BJ (cell line): ENCODE measurements at regions not wholly inside any gene's neighbourhood (a gene's known extent, or its start where the extent isn't known, plus 50 kb on each side); places are given as distances from the start of the nearest gene placed in this dataset.

Experiments used
- CTCF ChIA-PET: fragments of 350-600 bp; formaldehyde crosslinking; extraction: SDS; loops from one replicate; lab custom pipeline; 2021; ENCODE audit warnings: antibody characterized with exemption, inconsistent platforms; lab: Yijun Ruan, JAX
- POLR2A ChIA-PET: fragments of 300-600 bp; sonication (Branson Sonifier 250); formaldehyde crosslinking; extraction: SDS; loops from one replicate; lab custom pipeline; 2021; ENCODE audit warnings: antibody characterized with exemption; lab: Charles Lee
- DNase-seq: peaks from one replicate; pipeline ENCODE4 v3.0.0-alpha.2; 2011; ENCODE audit warnings: low read depth
- H3K27me3 ChIP-seq: 2 replicates; pipeline ENCODE4 v1.6.0; 2011; ENCODE audit warnings: low read length; ENCODE audit not compliant: control insufficient read depth, insufficient read depth
- H3K36me3 ChIP-seq: 2 replicates; pipeline ENCODE4 v1.5.1; 2011; ENCODE audit warnings: low read length; ENCODE audit not compliant: control insufficient read depth, insufficient read depth
- H3K4me3 ChIP-seq: 2 replicates; pipeline ENCODE4 v1.5.1; 2011; ENCODE audit warnings: low read depth, mild to moderate bottlenecking, control low read depth, low read length
- TF ChIP-seq, protein P1 (sequence below): IDR thresholded peaks from 2 replicates; pipeline ENCODE4 v1.5.1; 2011; ENCODE audit warnings: low read depth, mild to moderate bottlenecking, control low read depth, inconsistent platforms, low read length, moderate library complexity; ENCODE audit not compliant: insufficient read depth

DNA sequence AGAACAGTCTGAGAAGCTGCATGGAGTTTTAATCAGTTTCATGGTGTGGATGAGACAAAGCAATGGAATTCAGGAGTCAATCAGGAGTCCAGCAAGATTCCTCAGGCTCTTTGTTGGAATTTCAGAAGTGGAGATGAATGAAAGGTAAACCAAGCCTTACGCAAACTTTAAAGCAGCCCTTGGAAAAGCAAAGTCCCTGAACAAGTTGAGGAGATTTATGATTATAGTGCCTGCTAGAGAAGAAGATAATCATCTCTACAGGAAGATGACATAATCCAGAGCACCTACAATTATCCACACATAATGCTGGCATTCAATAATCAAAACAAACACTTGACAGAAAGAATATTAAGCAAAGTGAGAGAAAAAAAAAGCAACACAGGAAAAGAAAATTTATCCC lies 1380.1 kb upstream of the NUDT12 start:
- POLR2A ChIA-PET = no interaction called here
- DNase-seq = no peak
- no peaks in the 10 kb centered on the region for H3K36me3 ChIP-seq
- TF ChIP-seq, protein P1, sequence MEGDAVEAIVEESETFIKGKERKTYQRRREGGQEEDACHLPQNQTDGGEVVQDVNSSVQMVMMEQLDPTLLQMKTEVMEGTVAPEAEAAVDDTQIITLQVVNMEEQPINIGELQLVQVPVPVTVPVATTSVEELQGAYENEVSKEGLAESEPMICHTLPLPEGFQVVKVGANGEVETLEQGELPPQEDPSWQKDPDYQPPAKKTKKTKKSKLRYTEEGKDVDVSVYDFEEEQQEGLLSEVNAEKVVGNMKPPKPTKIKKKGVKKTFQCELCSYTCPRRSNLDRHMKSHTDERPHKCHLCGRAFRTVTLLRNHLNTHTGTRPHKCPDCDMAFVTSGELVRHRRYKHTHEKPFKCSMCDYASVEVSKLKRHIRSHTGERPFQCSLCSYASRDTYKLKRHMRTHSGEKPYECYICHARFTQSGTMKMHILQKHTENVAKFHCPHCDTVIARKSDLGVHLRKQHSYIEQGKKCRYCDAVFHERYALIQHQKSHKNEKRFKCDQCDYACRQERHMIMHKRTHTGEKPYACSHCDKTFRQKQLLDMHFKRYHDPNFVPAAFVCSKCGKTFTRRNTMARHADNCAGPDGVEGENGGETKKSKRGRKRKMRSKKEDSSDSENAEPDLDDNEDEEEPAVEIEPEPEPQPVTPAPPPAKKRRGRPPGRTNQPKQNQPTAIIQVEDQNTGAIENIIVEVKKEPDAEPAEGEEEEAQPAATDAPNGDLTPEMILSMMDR = no peak
- CTCF ChIA-PET = no interaction called here
- no peaks in the 10 kb centered on the region for H3K27me3 ChIP-seq
- no peak overlapping the region for H3K4me3 ChIP-seq

DNA sequence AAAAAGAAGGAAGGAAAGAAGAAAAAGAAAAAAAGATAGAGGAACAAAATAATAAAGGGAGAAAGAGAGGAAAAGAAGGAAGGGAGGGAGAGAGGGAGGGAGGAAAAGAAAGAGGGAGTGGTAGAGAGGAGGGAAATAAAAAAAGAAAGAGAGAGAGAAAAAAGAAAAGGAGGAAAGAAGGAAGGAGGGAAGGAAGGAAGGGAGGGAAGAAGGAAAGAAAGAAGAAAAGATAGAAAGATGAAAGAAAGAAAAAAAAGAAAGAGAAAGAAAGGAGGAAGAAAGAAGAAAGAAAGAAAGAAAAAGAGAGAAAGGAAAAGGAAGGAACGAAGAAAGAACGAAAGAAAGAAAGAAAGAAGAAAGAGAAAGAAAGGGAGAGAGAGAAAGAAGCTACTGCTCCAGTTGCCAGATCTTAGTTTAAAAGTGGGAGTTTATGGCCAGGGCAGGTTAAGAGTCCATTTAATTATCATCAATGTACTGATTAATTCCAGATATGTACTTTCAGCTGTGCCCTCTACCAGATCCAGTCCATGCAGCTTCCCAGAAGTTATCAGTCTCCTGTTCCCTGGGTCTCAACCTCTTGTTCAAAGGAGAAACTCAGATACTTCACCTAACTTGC lies 1378.5 kb upstream of the NUDT12 start:
- no peak for DNase-seq
- POLR2A ChIA-PET = no interaction called here
- CTCF ChIA-PET = no interaction called here

GRCh38 chr5:104937598-104937997 lies 1375.0 kb upstream of the NUDT12 start:
- TF ChIP-seq, protein P1 = no peak
- Histone ChIP-seq H3K27me3 (no peaks in the 10 kb centered on the region), H3K4me3 (no peak overlapping the region), H3K36me3 (no peaks in the 10 kb centered on the region)
- POLR2A ChIA-PET = no interaction called here
- DNase-seq = no peak
- CTCF ChIA-PET = interaction anchor here (0.6 kb wide), 1 partner anchor 17 kb away, joined by 4 read pairs; no protein-coding TSS in a partner anchor

More for the DNA sequence above, 1378.5 kb upstream of the NUDT12 start:
- no peak overlapping the region for H3K4me3 ChIP-seq
- no peaks in the 10 kb centered on the region for H3K36me3 ChIP-seq
- no peaks in the 10 kb centered on the region for H3K27me3 ChIP-seq
- TF ChIP-seq, protein P1 = no peak

DNA sequence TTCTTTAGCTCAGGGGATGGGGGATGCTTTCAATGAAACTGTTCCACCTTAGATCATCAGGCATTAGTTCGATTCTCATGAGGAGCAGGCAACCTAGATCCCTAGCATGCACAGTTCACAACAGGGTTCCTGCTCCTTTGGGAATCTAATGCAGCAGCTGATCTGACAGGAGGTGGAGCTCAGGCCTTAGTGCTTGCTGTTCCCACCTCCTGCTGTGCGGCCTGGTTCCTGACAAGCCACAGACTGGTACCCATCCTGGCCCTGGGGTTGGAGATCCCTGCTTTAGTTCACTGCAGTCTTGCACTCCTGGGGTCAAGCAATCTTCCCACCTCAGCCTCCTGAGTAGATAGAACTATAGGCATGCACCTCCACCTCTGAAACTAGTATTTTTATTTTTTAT lies 1369.8 kb upstream of the NUDT12 start:
- Histone ChIP-seq H3K36me3 (no peaks in the 10 kb centered on the region), H3K27me3 (no peaks in the 10 kb centered on the region), H3K4me3 (no peak overlapping the region)
- ChIA-PET CTCF (no interaction called here), POLR2A (no interaction called here)
- TF ChIP-seq, protein P1 = no peak
- DNase-seq = no peak

DNA sequence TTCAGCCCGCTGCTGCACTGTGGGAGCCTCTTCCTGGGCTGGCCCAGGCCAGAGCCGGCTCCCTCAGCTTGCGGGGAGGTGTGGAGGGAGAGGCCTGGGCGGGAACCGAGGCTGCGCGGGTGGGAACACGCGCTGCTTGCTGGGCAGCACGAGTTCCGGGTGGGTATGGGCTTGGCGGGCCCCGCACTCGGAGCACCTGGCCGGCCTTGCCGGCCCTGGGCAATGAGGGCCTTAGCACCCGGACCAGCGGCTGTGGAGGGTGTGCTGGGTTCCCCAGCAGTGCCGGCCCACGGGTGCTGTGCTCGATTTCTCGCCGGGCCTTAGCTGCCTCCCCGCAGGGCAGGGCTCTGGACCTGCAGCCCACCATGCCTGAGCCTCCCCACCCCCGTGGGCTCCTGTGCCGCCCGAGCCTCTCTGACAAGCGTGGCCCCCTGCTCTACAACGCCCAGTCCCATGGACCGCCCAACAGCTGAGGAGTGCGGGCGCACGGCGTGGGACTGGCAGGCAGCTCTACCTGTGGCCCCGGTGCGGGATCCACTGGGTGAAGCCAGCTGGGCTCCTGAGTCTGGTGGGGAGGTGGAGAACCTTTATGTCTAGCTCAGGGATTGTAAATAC lies 1366.4 kb upstream of the NUDT12 start:
- CTCF ChIA-PET = no interaction called here
- DNase-seq = no peak

More for the DNA sequence above, 1366.4 kb upstream of the NUDT12 start:
- POLR2A ChIA-PET = no interaction called here
- Histone ChIP-seq H3K36me3 (no peaks in the 10 kb centered on the region), H3K4me3 (no peak overlapping the region), H3K27me3 (no peaks in the 10 kb centered on the region)
- TF ChIP-seq, protein P1 = no peak
